A549 (cell line): ENCODE measurements at regions not wholly inside any gene's neighbourhood (a gene's known extent, or its start where the extent isn't known, plus 50 kb on each side); places are given as distances from the start of the nearest gene placed in this dataset.

Experiments
- CBX8 ChIP-seq: fragments of 200-600 bp; sonication (generic); IDR thresholded peaks from 2 replicates; pipeline ENCODE4 v1.6.1; 2016
- CTCF ChIP-seq: fragments of >200 bp; sonication (Bioruptor Twin); formaldehyde crosslinking; IDR thresholded peaks from 3 replicates; pipeline ENCODE4 v1.5.1; 2016
- EHMT2 ChIP-seq: fragments of 200-600 bp; sonication (generic); IDR thresholded peaks from 2 replicates; pipeline ENCODE4 v1.6.1; 2016; ENCODE audit warnings: antibody characterized with exemption, low read depth, mild to moderate bottlenecking, moderate library complexity
- EP300 ChIP-seq, 2 experiments: fragments of >200 bp; sonication (Bioruptor Twin); formaldehyde crosslinking; IDR thresholded peaks; 2 replicates in 1 of 2; 3 replicates in 1 of 2; pipeline ENCODE4 v1.6.1; 2016 to 2017
- ESRRA ChIP-seq: fragments of 150-350 bp; IDR thresholded peaks from 2 replicates; pipeline ENCODE4 v1.6.1; 2014; ENCODE audit warnings: mild to moderate bottlenecking, low read length, borderline replicate concordance
- HMGXB4 ChIP-seq: fragments of 250-450 bp; sonication (Bioruptor Pico); IDR thresholded peaks from 2 replicates; pipeline ENCODE4 v1.5.0; 2021; ENCODE audit warnings: mild to moderate bottlenecking, moderate library complexity, borderline replicate concordance
- JUN ChIP-seq, 2 experiments: fragments of >200 bp; sonication (Bioruptor Twin); formaldehyde crosslinking; IDR thresholded peaks; 2 replicates in 1 of 2; 3 replicates in 1 of 2; pipeline ENCODE4 v1.6.1; 2016 to 2017
- POLR2A ChIP-seq: IDR thresholded peaks from 2 replicates; pipeline ENCODE4 v1.6.1; 2012; ENCODE audit warnings: mild to moderate bottlenecking, low read length
- TF ChIP-seq, protein P1 (sequence below): fragments of 150-350 bp; IDR thresholded peaks from 2 replicates; pipeline ENCODE4 v1.6.1; 2014; ENCODE audit warnings: low read depth, mild to moderate bottlenecking, low read length
- TF ChIP-seq, protein P2 (sequence below): IDR thresholded peaks from 2 replicates; pipeline ENCODE4 v1.6.1; 2012

GRCh38 chr5:174556756-174557155 lies 167.6 kb upstream of the MSX2 start:
- TF ChIP-seq CTCF (no peak), CBX8 (no peak), EP300 (IDR thresholded peaks at IDR 0.05) (no peak), HMGXB4 (CRISPR knock-in tag) (no peak), EHMT2 (no peak), POLR2A (no peak), JUN (IDR thresholded peaks at IDR 0.05) (no peak), ESRRA (no peak)
- TF ChIP-seq, protein P1, sequence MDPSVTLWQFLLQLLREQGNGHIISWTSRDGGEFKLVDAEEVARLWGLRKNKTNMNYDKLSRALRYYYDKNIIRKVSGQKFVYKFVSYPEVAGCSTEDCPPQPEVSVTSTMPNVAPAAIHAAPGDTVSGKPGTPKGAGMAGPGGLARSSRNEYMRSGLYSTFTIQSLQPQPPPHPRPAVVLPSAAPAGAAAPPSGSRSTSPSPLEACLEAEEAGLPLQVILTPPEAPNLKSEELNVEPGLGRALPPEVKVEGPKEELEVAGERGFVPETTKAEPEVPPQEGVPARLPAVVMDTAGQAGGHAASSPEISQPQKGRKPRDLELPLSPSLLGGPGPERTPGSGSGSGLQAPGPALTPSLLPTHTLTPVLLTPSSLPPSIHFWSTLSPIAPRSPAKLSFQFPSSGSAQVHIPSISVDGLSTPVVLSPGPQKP = no peak
- TF ChIP-seq, protein P2, sequence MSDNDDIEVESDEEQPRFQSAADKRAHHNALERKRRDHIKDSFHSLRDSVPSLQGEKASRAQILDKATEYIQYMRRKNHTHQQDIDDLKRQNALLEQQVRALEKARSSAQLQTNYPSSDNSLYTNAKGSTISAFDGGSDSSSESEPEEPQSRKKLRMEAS = no peak
